PC-9 (cell line): ENCODE measurements at regions not wholly inside any gene's neighbourhood (a gene's known extent, or its start where the extent isn't known, plus 50 kb on each side); places are given as distances from the start of the nearest gene placed in this dataset.

Experiments
- BruUV-seq: library from RNA; stranded (reverse); fragments of 400-500 nt; replicated peaks from 2 replicates; lab custom pipeline; 2021; lab: Mats Ljungman, UMichigan
- CTCF ChIA-PET: fragments of 300-600 bp; sonication (Branson Sonifier 250); formaldehyde crosslinking; loops from one replicate; lab custom pipeline; 2022; ENCODE audit warnings: antibody characterized with exemption; lab: Charles Lee
- POLR2A ChIA-PET: fragments of 300-600 bp; sonication (Branson Sonifier 250); formaldehyde crosslinking; loops from one replicate; lab custom pipeline; 2022; ENCODE audit warnings: antibody characterized with exemption; ENCODE audit not compliant: unreplicated experiment; lab: Charles Lee
- DNase-seq, 2 experiments: peaks; one replicate each; pipeline versions ENCODE4 v3.0.0 to v3.0.0-alpha.2; 2015 to 2022; ENCODE audit warnings: mixed read lengths in 1 of 2
- H2AFZ ChIP-seq: fragments of 200-600 bp; sonication (generic); 2 replicates; pipeline ENCODE4 v1.8.1; 2017; ENCODE audit warnings: antibody characterized with exemption
- H3F3A ChIP-seq: fragments of 200-600 bp; sonication (generic); 2 replicates; pipeline ENCODE4 v1.8.1; 2017; ENCODE audit warnings: antibody characterized with exemption, mild to moderate bottlenecking, low read depth; ENCODE audit not compliant: insufficient read depth
- H3K27ac ChIP-seq: fragments of 200-600 bp; sonication (generic); 2 replicates; pipeline ENCODE4 v1.6.1; 2016; ENCODE audit warnings: mixed run types
- H3K27me3 ChIP-seq: fragments of 200-600 bp; sonication (generic); 2 replicates; pipeline ENCODE4 v1.6.1; 2016; ENCODE audit warnings: low read depth, mixed run types; ENCODE audit not compliant: insufficient read depth
- H3K36me3 ChIP-seq: fragments of 200-600 bp; sonication (generic); 2 replicates; pipeline ENCODE4 v1.6.1; 2016; ENCODE audit warnings: low read depth, mixed run types
- H3K4me1 ChIP-seq: fragments of 200-600 bp; sonication (generic); replicated peaks from 2 replicates; pipeline ENCODE4 v1.6.1; 2016; ENCODE audit warnings: mixed run types; ENCODE audit not compliant: insufficient read depth
- H3K4me2 ChIP-seq: fragments of 200-600 bp; sonication (generic); 2 replicates; pipeline ENCODE4 v1.6.1; 2017; ENCODE audit warnings: mixed run types
- H3K4me3 ChIP-seq: fragments of 200-600 bp; sonication (generic); 2 replicates; pipeline ENCODE4 v1.6.1; 2016; ENCODE audit warnings: mixed run types
- H3K79me2 ChIP-seq: fragments of 200-600 bp; sonication (generic); 2 replicates; pipeline ENCODE4 v1.6.1; 2017; ENCODE audit warnings: low read depth, mixed run types
- H3K9me2 ChIP-seq: fragments of 200-600 bp; sonication (generic); 2 replicates; pipeline ENCODE4 v1.8.1; 2017; ENCODE audit warnings: mild to moderate bottlenecking; ENCODE audit not compliant: insufficient read depth
- H3K9me3 ChIP-seq: fragments of 200-600 bp; sonication (generic); 2 replicates; pipeline ENCODE4 v1.8.1; 2016; ENCODE audit warnings: low read depth; ENCODE audit not compliant: insufficient read depth
- H4K20me1 ChIP-seq: fragments of 200-600 bp; sonication (generic); 2 replicates; pipeline ENCODE4 v1.8.1; 2017; ENCODE audit not compliant: insufficient read depth
- CTCF ChIP-seq: fragments of 200-600 bp; sonication (generic); conservative IDR thresholded peaks from 2 replicates; pipeline ENCODE4 v1.6.1; 2017; ENCODE audit warnings: mixed run types, antibody characterized with exemption, mild to moderate bottlenecking, moderate library complexity
- EZH2 ChIP-seq: fragments of 200-600 bp; sonication (generic); IDR thresholded peaks from 2 replicates; pipeline ENCODE4 v1.8.0; 2017; ENCODE audit warnings: antibody characterized with exemption, low read depth
- intact Hi-C: fragments of 100-400 bp; cut with micrococcal nuclease; formaldehyde crosslinking; loops from one replicate; pipeline ENCODE4 v1.10.0; 2022; ENCODE audit not compliant: unreplicated experiment

- H3K9me2 ChIP-seq: no peaks in the 10 kb centered on the region
- intact Hi-C loops: loop anchor here (2.0 to 5.0 kb wide), 2 partner anchors 277 to 662 kb away; no protein-coding TSS in a partner anchor
- H3K79me2 ChIP-seq: no peaks in the 10 kb centered on the region
- peaks cover 3% of the 10 kb centered on the region; the same call in 1 of the 2 replicates for H3F3A ChIP-seq
- TF ChIP-seq EZH2: no peak
- TF ChIP-seq CTCF: no peak
- H3K4me1 ChIP-seq: no peaks in the 10 kb centered on the region
- DNase-seq: no peak
- H2AFZ ChIP-seq: no peak overlapping the region
- ChIA-PET POLR2A (no interaction called here), CTCF (interaction anchor here (0.6 kb wide), 1 partner anchor 215 kb away, joined by 3 read pairs; no protein-coding TSS in a partner anchor)
- H4K20me1 ChIP-seq: no peaks in the 10 kb centered on the region
- no peak overlapping the region for H3K4me2 ChIP-seq
- no TSS peak for BruUV-seq
- H3K36me3 ChIP-seq: no peaks in the 10 kb centered on the region
- H3K27ac ChIP-seq: no peak overlapping the region
- H3K27me3 ChIP-seq: no peaks in the 10 kb centered on the region
- H3K4me3 ChIP-seq: no peak overlapping the region
- no peaks in the 10 kb centered on the region for H3K9me3 ChIP-seq
Measured at GRCh38 chr1:23639460-23640095, 52.0 kb upstream of the RPL11 start.

DNA sequence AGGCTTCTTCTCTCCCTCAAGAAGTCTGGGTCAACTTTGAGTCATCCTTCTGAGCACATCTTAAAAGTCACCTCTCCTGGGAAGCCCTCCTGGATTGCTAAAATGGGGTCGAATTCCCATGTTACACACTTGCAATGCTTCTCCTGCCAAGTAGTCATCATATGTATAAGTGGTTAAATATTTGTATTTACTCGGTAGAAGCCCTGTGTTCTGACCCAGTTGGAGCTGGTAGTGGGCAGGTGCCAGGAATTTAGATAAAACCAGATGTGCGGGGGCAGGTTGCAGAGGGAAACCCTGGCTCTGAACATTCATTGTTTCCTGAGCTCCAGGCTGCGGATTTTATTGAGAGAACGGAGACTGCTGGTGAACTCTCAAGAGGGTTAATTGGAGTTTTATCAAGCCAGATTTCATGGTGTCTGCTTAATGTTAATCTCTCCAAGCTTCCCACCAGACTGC lies 52.8 kb upstream of the RPL11 start:
- no peaks in the 10 kb centered on the region for H4K20me1 ChIP-seq
- no peak for TF ChIP-seq CTCF
- no peak for TF ChIP-seq EZH2
- H3K27ac ChIP-seq: no peak overlapping the region
- H3K9me2 ChIP-seq: no peaks in the 10 kb centered on the region
- DNase-seq: no peak
- H3F3A ChIP-seq: peaks cover 3% of the 10 kb centered on the region; the same call in 1 of the 2 replicates
- no peak overlapping the region for H2AFZ ChIP-seq
- no peaks in the 10 kb centered on the region for H3K4me1 ChIP-seq
- no peaks in the 10 kb centered on the region for H3K36me3 ChIP-seq
- intact Hi-C loops: loop anchor here (2.0 to 5.0 kb wide), 2 partner anchors 278 to 662 kb away; no protein-coding TSS in a partner anchor
- H3K4me2 ChIP-seq: no peak overlapping the region
- no peaks in the 10 kb centered on the region for H3K9me3 ChIP-seq
- POLR2A ChIA-PET: no interaction called here
- no peaks in the 10 kb centered on the region for H3K79me2 ChIP-seq
- no peaks in the 10 kb centered on the region for H3K27me3 ChIP-seq
- no TSS peak for BruUV-seq
- no peak overlapping the region for H3K4me3 ChIP-seq
- CTCF ChIA-PET: interaction anchor here (0.6 kb wide), 1 partner anchor 215 kb away, joined by 3 read pairs; no protein-coding TSS in a partner anchor

DNA sequence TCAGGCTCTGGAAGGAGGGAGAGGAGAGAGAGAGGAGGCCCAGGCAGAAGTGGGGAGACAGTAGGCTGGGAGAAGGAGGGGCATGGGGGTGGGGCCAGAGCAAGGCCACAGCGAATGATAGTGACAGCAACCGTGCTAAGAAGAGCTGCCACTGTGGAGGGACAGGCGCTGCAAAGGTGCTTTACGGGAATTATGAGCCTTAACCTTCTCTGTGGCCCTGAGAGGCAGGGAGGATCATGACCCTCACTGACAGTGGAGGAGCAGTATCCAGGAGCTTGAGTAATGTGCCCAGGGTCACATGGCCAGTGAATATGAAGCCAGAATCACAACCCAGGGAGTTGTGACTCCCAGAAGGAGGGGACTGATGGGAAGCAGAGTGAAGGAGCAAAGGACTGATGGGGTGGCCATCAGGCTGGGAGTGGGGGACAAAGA lies 53.4 kb upstream of the RPL11 start:
- no peak overlapping the region for H3K27ac ChIP-seq
- H3K4me2 ChIP-seq: no peak overlapping the region
- no TSS peak for BruUV-seq
- H3K36me3 ChIP-seq: no peaks in the 10 kb centered on the region
- no peaks in the 10 kb centered on the region for H3K9me2 ChIP-seq
- H3F3A ChIP-seq: peaks cover 3% of the 10 kb centered on the region; the same call in 1 of the 2 replicates
- no peaks in the 10 kb centered on the region for H3K4me1 ChIP-seq
- ChIA-PET CTCF (no interaction called here), POLR2A (no interaction called here)
- intact Hi-C loops: loop anchor here (2.0 to 5.0 kb wide), 2 partner anchors 279 to 661 kb away; no protein-coding TSS in a partner anchor
- no peak for DNase-seq
- TF ChIP-seq CTCF: no peak
- no peak for TF ChIP-seq EZH2
- no peak overlapping the region for H2AFZ ChIP-seq
- H3K27me3 ChIP-seq: no peaks in the 10 kb centered on the region
- no peaks in the 10 kb centered on the region for H4K20me1 ChIP-seq
- H3K9me3 ChIP-seq: no peaks in the 10 kb centered on the region
- H3K4me3 ChIP-seq: no peak overlapping the region
- H3K79me2 ChIP-seq: no peaks in the 10 kb centered on the region
